DMS53 treated with DMSO at 0.1 percent for 48 hours (cell line): ENCODE measurements at regions not wholly inside any gene's neighbourhood (a gene's known extent, or its start where the extent isn't known, plus 50 kb on each side); places are given as distances from the start of the nearest gene placed in this dataset.

Source experiments
- DNase-seq: peaks from one replicate; lab custom pipeline; 2025; ENCODE audit not compliant: unreplicated experiment; lab: John Stamatoyannopoulos, UW

- no peak for DNase-seq
These were observed 301.4 kb upstream of the ADAMTS5 start for GRCh38 chr21:27268290-27268689.

- no peak for DNase-seq
These were observed 299.1 kb upstream of the ADAMTS5 start for GRCh38 chr21:27265949-27266348.

GRCh38 chr21:27265492-27265891 is 298.6 kb upstream of the ADAMTS5 start:
- DNase-seq: no peak

- no peak for DNase-seq
These were observed 294.8 kb upstream of the ADAMTS5 start for GRCh38 chr21:27261676-27262075.

- DNase-seq: no peak
These were observed 293.8 kb upstream of the ADAMTS5 start for GRCh38 chr21:27260728-27261127.

- no peak for DNase-seq
These were observed 292.0 kb upstream of the ADAMTS5 start for GRCh38 chr21:27258742-27259448.

GRCh38 chr21:27257908-27258556 is 291.1 kb upstream of the ADAMTS5 start:
- DNase-seq: no peak

GRCh38 chr21:27257226-27257625 is 290.3 kb upstream of the ADAMTS5 start:
- no peak for DNase-seq

- no peak for DNase-seq
These were observed 284.9 kb upstream of the ADAMTS5 start for GRCh38 chr21:27251752-27252151.

GRCh38 chr21:27250366-27250765 is 283.5 kb upstream of the ADAMTS5 start:
- DNase-seq: no peak

GRCh38 chr21:27248814-27249213 is 281.9 kb upstream of the ADAMTS5 start:
- DNase-seq: no peak

- DNase-seq: no peak
These were observed 279.9 kb upstream of the ADAMTS5 start for GRCh38 chr21:27246741-27247140.

GRCh38 chr21:27244776-27245175 is 277.9 kb upstream of the ADAMTS5 start:
- DNase-seq: no peak

- DNase-seq: no peak
These were observed 277.5 kb upstream of the ADAMTS5 start for GRCh38 chr21:27244352-27244751.

- no peak for DNase-seq
These were observed 274.0 kb upstream of the ADAMTS5 start for GRCh38 chr21:27240839-27241238.

- DNase-seq: no peak
These were observed 266.7 kb upstream of the ADAMTS5 start for GRCh38 chr21:27233514-27234115.

- DNase-seq: no peak
These were observed 259.1 kb upstream of the ADAMTS5 start for GRCh38 chr21:27225940-27226339.

GRCh38 chr21:27225151-27225550 is 258.3 kb upstream of the ADAMTS5 start:
- DNase-seq: no peak

- no peak for DNase-seq
These were observed 257.3 kb upstream of the ADAMTS5 start for GRCh38 chr21:27224169-27224568.

GRCh38 chr21:27221077-27221476 is 254.2 kb upstream of the ADAMTS5 start:
- no peak for DNase-seq

GRCh38 chr21:27220416-27220815 is 253.5 kb upstream of the ADAMTS5 start:
- no peak for DNase-seq

- DNase-seq: peak; percentile 3
These were observed 252.2 kb upstream of the ADAMTS5 start for GRCh38 chr21:27219068-27219467.
